HL-60 (cell line): ENCODE measurements at regions not wholly inside any gene's neighbourhood (a gene's known extent, or its start where the extent isn't known, plus 50 kb on each side); places are given as distances from the start of the nearest gene placed in this dataset.

ENCODE experiments used
- GABPA ChIP-seq: IDR thresholded peaks from 2 replicates; pipeline ENCODE4 v1.6.1; 2012; ENCODE audit warnings: low read depth
- POLR2AphosphoS5 ChIP-seq: IDR thresholded peaks from 2 replicates; pipeline ENCODE4 v1.6.1; 2012; ENCODE audit warnings: low read depth
- REST ChIP-seq: IDR thresholded peaks from 2 replicates; pipeline ENCODE4 v1.6.1; 2012; ENCODE audit warnings: low read depth; ENCODE audit not compliant: insufficient replicate concordance
- SPI1 ChIP-seq: IDR thresholded peaks from 2 replicates; pipeline ENCODE4 v1.6.1; 2012; ENCODE audit warnings: low read depth, mild to moderate bottlenecking, borderline replicate concordance
- TF ChIP-seq, protein P1 (sequence below): IDR thresholded peaks from one replicate; pipeline ENCODE4 v1.5.1; 2011; ENCODE audit warnings: low read length, control low read depth, inconsistent platforms; ENCODE audit not compliant: insufficient read depth

GRCh38 chr4:11908205-11908604, 479.5 kb upstream of the HS3ST1 start:
- TF ChIP-seq, protein P1, sequence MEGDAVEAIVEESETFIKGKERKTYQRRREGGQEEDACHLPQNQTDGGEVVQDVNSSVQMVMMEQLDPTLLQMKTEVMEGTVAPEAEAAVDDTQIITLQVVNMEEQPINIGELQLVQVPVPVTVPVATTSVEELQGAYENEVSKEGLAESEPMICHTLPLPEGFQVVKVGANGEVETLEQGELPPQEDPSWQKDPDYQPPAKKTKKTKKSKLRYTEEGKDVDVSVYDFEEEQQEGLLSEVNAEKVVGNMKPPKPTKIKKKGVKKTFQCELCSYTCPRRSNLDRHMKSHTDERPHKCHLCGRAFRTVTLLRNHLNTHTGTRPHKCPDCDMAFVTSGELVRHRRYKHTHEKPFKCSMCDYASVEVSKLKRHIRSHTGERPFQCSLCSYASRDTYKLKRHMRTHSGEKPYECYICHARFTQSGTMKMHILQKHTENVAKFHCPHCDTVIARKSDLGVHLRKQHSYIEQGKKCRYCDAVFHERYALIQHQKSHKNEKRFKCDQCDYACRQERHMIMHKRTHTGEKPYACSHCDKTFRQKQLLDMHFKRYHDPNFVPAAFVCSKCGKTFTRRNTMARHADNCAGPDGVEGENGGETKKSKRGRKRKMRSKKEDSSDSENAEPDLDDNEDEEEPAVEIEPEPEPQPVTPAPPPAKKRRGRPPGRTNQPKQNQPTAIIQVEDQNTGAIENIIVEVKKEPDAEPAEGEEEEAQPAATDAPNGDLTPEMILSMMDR, result no peak
- no peak for TF ChIP-seq REST
- TF ChIP-seq POLR2AphosphoS5, result no peak
- no peak for TF ChIP-seq GABPA
- TF ChIP-seq SPI1, result no peak
